Spleen (tissue), 11 donors: ENCODE measurements at regions not wholly inside any gene's neighbourhood (a gene's known extent, or its start where the extent isn't known, plus 50 kb on each side); places are given as distances from the start of the nearest gene placed in this dataset.

Source experiments
- DNase-seq: peaks from one replicate; pipeline ENCODE4 v3.0.0-alpha.2; 2020
- H3K27ac ChIP-seq, 8 donors: fragments of 200-600 bp; sonication (generic) in 7 of 8; 1 replicate in 4 of 8; 2 replicates in 4 of 8; pipeline versions ENCODE4 v1.5.0 to v1.8.0; 2016 to 2021; ENCODE audit warnings: inconsistent platforms in 4 of 8, mild to moderate bottlenecking in 4 of 8, moderate library complexity in 1 of 8
- H3K27me3 ChIP-seq, 7 donors: fragments of 200-600 bp; sonication (generic) in 6 of 7; replicated peaks in 1 of 7; 1 replicate in 4 of 7; 2 replicates in 3 of 7; pipeline versions ENCODE4 v1.5.0 to v1.8.0; 2016 to 2021; ENCODE audit warnings: inconsistent platforms in 3 of 7, mild to moderate bottlenecking in 1 of 7
- H3K36me3 ChIP-seq, 6 donors: fragments of 200-600 bp; sonication (generic) in 5 of 6; 1 replicate in 4 of 6; 2 replicates in 2 of 6; pipeline versions ENCODE4 v1.5.0 to v1.8.0; 2016 to 2021; ENCODE audit warnings: inconsistent platforms in 2 of 6
- H3K4me1 ChIP-seq, 6 donors: fragments of 200-600 bp; sonication (generic) in 5 of 6; 1 replicate in 3 of 6; 2 replicates in 3 of 6; pipeline versions ENCODE4 v1.5.0 to v1.8.0; 2016 to 2021; ENCODE audit warnings: inconsistent platforms in 3 of 6
- H3K4me3 ChIP-seq, 8 donors: fragments of 200-600 bp; sonication (generic) in 7 of 8; 1 replicate in 4 of 8; 2 replicates in 4 of 8; pipeline versions ENCODE4 v1.5.0 to v1.8.0; 2016 to 2021; ENCODE audit warnings: inconsistent platforms in 4 of 8, mild to moderate bottlenecking in 4 of 8, moderate library complexity in 2 of 8
- H3K9me3 ChIP-seq, 8 donors: fragments of 200-600 bp; sonication (generic) in 7 of 8; 1 replicate in 4 of 8; 2 replicates in 4 of 8; pipeline versions ENCODE4 v1.5.0 to v1.8.0; 2016 to 2021; ENCODE audit warnings: inconsistent platforms in 4 of 8
- CTCF ChIP-seq, 11 experiments: fragments of 200-600 bp in 7 of 11; fragments of 450-650 bp in 4 of 11; sonication (generic) in 4 of 11; IDR thresholded peaks in 8 of 11; conservative IDR thresholded peaks in 3 of 11; 1 replicate in 7 of 11; 2 replicates in 4 of 11; pipeline versions ENCODE4 v1.4.0 to v1.8.0; 2016 to 2021; ENCODE audit warnings: antibody characterized with exemption in 11 of 11, inconsistent platforms in 4 of 11, mild to moderate bottlenecking in 1 of 11
- POLR2A ChIP-seq, 3 donors: fragments of 450-650 bp; IDR thresholded peaks; one replicate each; pipeline ENCODE4 v1.5.1; 2017; ENCODE audit warnings: antibody characterized with exemption in 3 of 3, mild to moderate bottlenecking in 1 of 3
- POLR2AphosphoS5 ChIP-seq, 3 donors: sonication (generic); formaldehyde crosslinking; IDR thresholded peaks; one replicate each; pipeline ENCODE4 v1.5.1; 2017; ENCODE audit warnings: antibody characterized with exemption in 3 of 3
- WGBS, 5 donors: extraction: QIAGEN DNeasy Blood & Tissue Kit in 3 of 5; methylation state at CpG; one replicate each; pipeline versions ENCODE4 v1.1.5 to v1.1.7; 2013 to 2018; 5-methylcytosine and 5-hydroxymethylcytosine counted together
- intact Hi-C: fragments of 100-400 bp; cut with DNase I; formaldehyde crosslinking; loops from one replicate; pipeline ENCODE4 v1.15.0; 2023; ENCODE audit warnings: low total_unique reads
- donor health status: healthy with polysubstance abuse.
- donor health status: DM: no; HTN: no; CAD: no; lungs with moderate emphysema.
- donor health status: DM: no; HTN: no; CAD: no.
- donor health status: Bipolar disorder and iron deficiency.
- donor health status: healthy.
- donor health status: DM: no; HTN: no; CAD: no.
- donor health status: DM: yes; HTN: yes; CAD: no.

- intact Hi-C loops: no loop called here
- no peaks in the 10 kb centered on the region for H3K27me3 ChIP-seq
- H3K9me3 ChIP-seq: no peaks in the 10 kb centered on the region
- H3K4me1 ChIP-seq: peaks cover 0 to 43% (median 17%) of the 10 kb centered on the region in 6 donors
- no peak overlapping the region for H3K27ac ChIP-seq
- no peak for TF ChIP-seq CTCF (IDR thresholded peaks at IDR 0.05 in 8 of 11, conservative IDR thresholded peaks at IDR 0.05 in 3 of 11)
- TF ChIP-seq POLR2AphosphoS5 (IDR thresholded peaks at IDR 0.05): no peak
- no peak for TF ChIP-seq POLR2A (IDR thresholded peaks at IDR 0.05)
- no peak for DNase-seq
- no peaks in the 10 kb centered on the region for H3K36me3 ChIP-seq
- no peak overlapping the region for H3K4me3 ChIP-seq
- 87 to 96% (median 92%) methylated on average over 3 of the region's 3 CpGs for WGBS, 5 donors
Measured at GRCh38 chr1:198908995-198909394, 270.2 kb downstream of the PTPRC start.

GRCh38 chr1:198909973-198910372 is 271.1 kb downstream of the PTPRC start:
- Histone ChIP-seq H3K4me3 (no peak overlapping the region), H3K27ac (no peak overlapping the region), H3K4me1 (peaks cover 0 to 34% (median 12%) of the 10 kb centered on the region in 6 donors), H3K9me3 (no peaks in the 10 kb centered on the region), H3K27me3 (no peaks in the 10 kb centered on the region), H3K36me3 (no peaks in the 10 kb centered on the region)
- no peak for TF ChIP-seq POLR2A (IDR thresholded peaks at IDR 0.05)
- TF ChIP-seq CTCF (IDR thresholded peaks at IDR 0.05 in 8 of 11, conservative IDR thresholded peaks at IDR 0.05 in 3 of 11): no peak
- no peak for TF ChIP-seq POLR2AphosphoS5 (IDR thresholded peaks at IDR 0.05)
- intact Hi-C loops: no loop called here
- no peak for DNase-seq
- 64 to 85% (median 77%) methylated on average over 2 of the region's 2 CpGs for WGBS, 5 donors

GRCh38 chr1:198910816-198911215 is 272.0 kb downstream of the PTPRC start:
- Histone ChIP-seq H3K36me3 (no peaks in the 10 kb centered on the region), H3K4me3 (no peak overlapping the region), H3K4me1 (peaks cover 0 to 32% (median 11%) of the 10 kb centered on the region in 6 donors), H3K9me3 (no peaks in the 10 kb centered on the region), H3K27ac (no peak overlapping the region), H3K27me3 (no peaks in the 10 kb centered on the region)
- no peak for TF ChIP-seq CTCF (IDR thresholded peaks at IDR 0.05 in 8 of 11, conservative IDR thresholded peaks at IDR 0.05 in 3 of 11)
- TF ChIP-seq POLR2AphosphoS5 (IDR thresholded peaks at IDR 0.05): no peak
- no peak for TF ChIP-seq POLR2A (IDR thresholded peaks at IDR 0.05)
- DNase-seq: no peak
- WGBS, 5 donors: 84 to 94% (median 90%) methylated on average over 2 of the region's 2 CpGs
- intact Hi-C loops: no loop called here

- Histone ChIP-seq H3K36me3 (no peaks in the 10 kb centered on the region), H3K27ac (no peak overlapping the region), H3K4me1 (peaks cover 0 to 34% (median 9%) of the 10 kb centered on the region in 6 donors), H3K27me3 (no peaks in the 10 kb centered on the region), H3K4me3 (no peak overlapping the region), H3K9me3 (no peaks in the 10 kb centered on the region)
- DNase-seq: no peak
- 93 to 95% (median 94%) methylated on average over 1 of the region's 1 CpG for WGBS, 5 donors
- TF ChIP-seq CTCF (IDR thresholded peaks at IDR 0.05 in 8 of 11, conservative IDR thresholded peaks at IDR 0.05 in 3 of 11): no peak
- TF ChIP-seq POLR2AphosphoS5 (IDR thresholded peaks at IDR 0.05): no peak
- no peak for TF ChIP-seq POLR2A (IDR thresholded peaks at IDR 0.05)
- intact Hi-C loops: no loop called here
Measured at GRCh38 chr1:198912046-198912445, 273.2 kb downstream of the PTPRC start.
